Astrocyte of the spinal cord (primary cell): ENCODE measurements at regions not wholly inside any gene's neighbourhood (a gene's known extent, or its start where the extent isn't known, plus 50 kb on each side); places are given as distances from the start of the nearest gene placed in this dataset.

Experiments
- DNase-seq: peaks from one replicate; pipeline ENCODE4 v3.0.0; 2011; ENCODE audit warnings: low read depth, low spot score
- H3K4me3 ChIP-seq: 2 replicates; pipeline ENCODE4 v1.5.1; 2011; ENCODE audit warnings: low read depth, mild to moderate bottlenecking, low read length, moderate library complexity
- in situ Hi-C: cut with HindIII; loops from 2 replicates; pipeline ENCODE4 v1.10.0; 2017; ENCODE audit warnings: low sequenced_read_pairs
- TF ChIP-seq, protein P1 (sequence below): IDR thresholded peaks from 2 replicates; pipeline ENCODE4 v1.5.1; 2012; ENCODE audit warnings: low read depth, mild to moderate bottlenecking, low read length, inconsistent platforms

DNA sequence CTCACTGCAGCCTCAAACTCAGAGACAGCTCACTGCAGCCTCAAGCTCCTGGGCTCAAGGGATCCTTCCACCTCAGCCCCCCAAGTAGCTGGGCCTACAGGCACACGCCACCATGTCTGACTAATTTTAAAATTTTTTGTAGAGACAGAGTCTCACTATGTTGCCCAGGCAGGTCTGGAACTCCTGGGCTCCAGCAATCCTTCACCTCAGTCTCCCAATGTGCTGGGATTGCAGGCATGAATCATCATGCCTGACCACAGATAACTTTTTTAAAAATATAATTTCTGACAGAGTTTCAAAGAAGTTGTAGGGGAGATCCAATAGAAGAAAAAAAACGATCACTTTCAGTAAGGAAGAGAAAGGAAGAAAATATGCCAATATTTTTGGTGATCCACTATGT is 189.7 kb upstream of the CDKN3 start:
- peak; percentile 49 for DNase-seq
- TF ChIP-seq, protein P1, sequence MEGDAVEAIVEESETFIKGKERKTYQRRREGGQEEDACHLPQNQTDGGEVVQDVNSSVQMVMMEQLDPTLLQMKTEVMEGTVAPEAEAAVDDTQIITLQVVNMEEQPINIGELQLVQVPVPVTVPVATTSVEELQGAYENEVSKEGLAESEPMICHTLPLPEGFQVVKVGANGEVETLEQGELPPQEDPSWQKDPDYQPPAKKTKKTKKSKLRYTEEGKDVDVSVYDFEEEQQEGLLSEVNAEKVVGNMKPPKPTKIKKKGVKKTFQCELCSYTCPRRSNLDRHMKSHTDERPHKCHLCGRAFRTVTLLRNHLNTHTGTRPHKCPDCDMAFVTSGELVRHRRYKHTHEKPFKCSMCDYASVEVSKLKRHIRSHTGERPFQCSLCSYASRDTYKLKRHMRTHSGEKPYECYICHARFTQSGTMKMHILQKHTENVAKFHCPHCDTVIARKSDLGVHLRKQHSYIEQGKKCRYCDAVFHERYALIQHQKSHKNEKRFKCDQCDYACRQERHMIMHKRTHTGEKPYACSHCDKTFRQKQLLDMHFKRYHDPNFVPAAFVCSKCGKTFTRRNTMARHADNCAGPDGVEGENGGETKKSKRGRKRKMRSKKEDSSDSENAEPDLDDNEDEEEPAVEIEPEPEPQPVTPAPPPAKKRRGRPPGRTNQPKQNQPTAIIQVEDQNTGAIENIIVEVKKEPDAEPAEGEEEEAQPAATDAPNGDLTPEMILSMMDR: no peak
- in situ Hi-C loops: no loop called here
- no peak overlapping the region for H3K4me3 ChIP-seq

DNA sequence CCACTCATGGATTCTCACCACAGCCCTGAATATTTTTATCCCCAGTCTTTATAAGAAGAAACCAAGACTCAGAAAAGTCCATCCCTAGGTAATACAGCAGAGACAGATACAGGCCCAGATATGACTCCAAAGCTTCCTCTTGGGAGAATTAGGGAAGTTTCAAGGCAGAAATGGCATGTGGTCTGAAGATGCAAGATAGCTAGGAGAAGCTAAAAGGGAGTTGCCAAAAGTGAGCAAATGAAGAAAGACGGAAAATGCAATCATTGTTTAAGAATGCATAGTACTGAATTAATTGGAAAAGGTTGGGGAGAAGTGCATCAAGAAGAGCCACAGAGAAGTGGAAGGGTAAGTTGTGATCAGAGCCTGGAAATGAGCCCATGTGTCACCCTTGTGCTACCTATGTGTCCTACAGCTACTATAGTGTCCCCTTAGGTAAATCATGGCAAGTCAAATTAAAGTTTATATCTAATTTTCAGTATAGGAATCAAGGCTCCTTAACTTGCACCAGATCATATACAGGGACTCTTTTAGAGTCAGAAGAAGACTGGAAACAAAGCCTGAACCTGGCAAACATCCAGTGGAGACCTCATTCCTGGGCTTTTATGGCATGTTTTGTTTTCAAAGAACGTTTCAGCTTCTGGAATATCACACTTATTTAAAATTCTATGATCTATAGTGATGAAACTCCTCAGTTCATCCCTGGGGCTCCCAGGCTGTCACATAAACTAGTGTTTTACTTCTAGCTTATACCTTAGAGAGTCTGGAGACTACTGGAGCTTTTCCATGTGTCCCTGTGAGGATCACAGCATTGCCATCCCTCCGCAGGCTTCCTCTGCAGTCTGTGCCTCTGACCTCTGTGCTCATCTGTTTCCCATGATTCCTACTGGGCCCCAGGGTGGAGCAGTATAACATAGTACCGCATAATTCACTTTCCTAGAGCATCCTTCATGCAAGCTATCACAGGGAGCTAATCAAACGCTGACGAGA is 189.0 kb upstream of the CDKN3 start:
- DNase-seq: peak; percentile 33
- in situ Hi-C loops: no loop called here
- TF ChIP-seq, protein P1: no peak

DNA sequence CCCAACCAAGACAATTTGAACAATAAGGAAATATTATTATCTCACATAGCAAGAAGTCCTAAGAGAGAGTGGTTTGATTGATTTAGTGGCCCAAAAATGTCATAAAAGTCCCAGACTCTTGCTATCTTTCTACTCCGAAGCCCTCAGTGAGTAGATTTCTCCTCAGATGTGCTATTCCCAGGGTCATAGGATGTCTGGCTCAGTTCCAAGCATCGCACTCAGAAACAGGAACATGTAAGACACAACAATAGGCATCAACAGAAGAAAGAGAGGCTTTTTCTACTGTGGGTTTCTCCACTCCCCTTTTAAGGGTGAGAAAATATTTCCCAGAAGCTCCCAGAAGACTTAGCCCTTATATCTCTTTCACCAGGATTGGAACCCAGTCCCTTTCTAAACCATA is 188.1 kb upstream of the CDKN3 start:
- TF ChIP-seq, protein P1: no peak
- in situ Hi-C loops: no loop called here
- no peak overlapping the region for H3K4me3 ChIP-seq
- no peak for DNase-seq

More for the DNA sequence above, 189.0 kb upstream of the CDKN3 start:
- no peak overlapping the region for H3K4me3 ChIP-seq

DNA sequence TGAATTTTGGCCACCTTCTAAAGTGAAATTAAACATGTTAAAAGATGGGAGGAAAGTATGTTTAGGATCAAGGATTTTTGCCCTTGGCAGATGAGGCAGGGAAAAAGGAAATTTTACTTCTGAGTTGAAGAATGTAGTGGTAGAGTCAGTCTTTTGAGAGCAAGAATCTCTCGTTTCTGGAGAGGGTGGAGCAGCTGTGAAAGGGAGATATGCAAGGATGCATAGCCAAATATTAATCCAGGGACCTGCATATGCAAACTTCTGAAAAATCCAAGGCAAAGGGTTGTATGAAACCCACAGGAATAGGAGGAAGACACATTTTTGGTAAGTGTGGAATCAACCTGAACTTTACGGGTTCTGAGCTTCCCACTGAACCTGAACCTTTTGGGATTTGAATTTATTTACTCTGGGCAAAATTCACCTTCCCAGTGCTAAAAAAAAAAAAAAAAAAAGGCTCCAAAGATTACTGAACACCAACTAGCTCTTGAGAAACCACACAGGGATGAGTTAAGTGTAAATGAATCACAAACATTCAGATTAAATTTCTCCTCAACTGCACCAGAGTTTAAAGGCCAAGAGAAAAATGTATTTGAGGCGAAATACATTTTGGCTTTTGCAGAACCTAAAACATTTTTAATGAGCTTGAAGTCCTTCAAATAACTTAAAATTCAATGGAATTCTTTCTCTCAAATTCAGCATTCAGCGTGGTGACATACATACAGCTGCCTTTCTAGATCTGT is 187.1 kb upstream of the CDKN3 start:
- peak; percentile 66 for DNase-seq
- no peak overlapping the region for H3K4me3 ChIP-seq
- TF ChIP-seq, protein P1: no peak
- in situ Hi-C loops: no loop called here

DNA sequence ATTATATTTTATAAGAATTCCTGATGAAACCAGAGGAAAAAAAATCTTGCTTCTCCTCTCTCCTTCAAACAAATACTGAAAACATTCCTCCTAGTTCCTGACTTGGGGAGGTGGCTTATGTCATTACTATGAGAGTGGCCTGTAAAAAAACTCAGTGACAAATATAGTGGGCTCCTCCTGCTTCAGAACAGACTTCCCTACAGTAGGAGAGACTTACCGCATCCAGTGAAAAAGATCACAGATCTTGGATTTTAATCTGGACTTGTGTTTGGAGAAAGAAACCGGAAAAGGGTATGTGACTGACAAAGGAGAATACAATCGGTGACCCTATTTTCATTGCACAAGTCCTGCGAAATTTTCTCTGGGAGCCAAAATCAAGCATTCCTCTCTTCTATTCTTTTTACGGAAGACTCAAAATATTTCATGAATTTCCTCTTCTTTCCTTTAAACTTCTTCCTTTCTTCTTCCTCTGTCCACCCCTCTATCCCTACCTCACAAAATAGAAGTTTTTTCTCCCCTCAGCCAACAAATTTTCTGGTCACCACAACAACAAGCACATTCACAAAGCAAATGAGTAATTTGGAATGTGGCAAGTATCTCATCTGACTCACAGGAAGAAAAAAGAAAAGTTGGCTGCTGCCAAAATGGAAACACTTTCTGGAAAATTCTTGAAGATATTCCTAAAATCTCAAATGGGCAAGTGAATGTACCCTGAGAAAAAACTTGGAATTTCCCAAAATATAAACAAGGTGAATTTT is 185.1 kb upstream of the CDKN3 start:
- peak; percentile 89 for DNase-seq
- no peak overlapping the region for H3K4me3 ChIP-seq
- TF ChIP-seq, protein P1: no peak
- in situ Hi-C loops: no loop called here

DNA sequence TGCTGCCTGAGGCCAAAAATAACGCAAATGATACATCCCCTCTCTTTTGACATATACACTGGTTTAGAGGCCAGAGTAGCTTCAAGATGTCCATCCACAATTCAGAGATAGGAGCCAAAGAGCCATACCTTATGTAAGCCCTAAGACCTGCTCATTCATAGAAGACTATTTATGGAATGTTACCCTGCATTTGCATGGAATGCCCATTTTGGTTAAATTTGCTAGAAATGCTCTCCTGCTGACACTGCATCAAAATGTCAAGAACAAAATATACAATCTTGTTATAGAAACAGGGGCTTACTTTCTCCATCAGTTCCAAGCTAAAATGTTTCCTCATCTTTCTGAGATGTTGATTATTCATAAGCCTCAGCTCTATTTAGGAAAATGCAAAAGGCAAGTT is 183.3 kb upstream of the CDKN3 start:
- TF ChIP-seq, protein P1: no peak

More for the DNA sequence above, 183.3 kb upstream of the CDKN3 start:
- in situ Hi-C loops: no loop called here
- no peak overlapping the region for H3K4me3 ChIP-seq
- DNase-seq: no peak
